DOHH2 (cell line): ENCODE measurements at regions not wholly inside any gene's neighbourhood (a gene's known extent, or its start where the extent isn't known, plus 50 kb on each side); places are given as distances from the start of the nearest gene placed in this dataset.

ENCODE experiments used
- CTCF ChIP-seq: fragments of 200-600 bp; sonication (generic); IDR thresholded peaks from one replicate; pipeline ENCODE4 v1.5.1; 2014; ENCODE audit warnings: antibody characterized with exemption, mild to moderate bottlenecking, low read depth, low read length; ENCODE audit not compliant: poor library complexity, severe bottlenecking
- EZH2phosphoT487 ChIP-seq: fragments of 200-600 bp; sonication (generic); IDR thresholded peaks from 2 replicates; pipeline ENCODE4 v1.6.1; 2017; ENCODE audit warnings: borderline replicate concordance, mild to moderate bottlenecking, antibody characterized with exemption, low read length, moderate library complexity, mixed read lengths

GRCh38 chr13:30043631-30043925 is 193.2 kb upstream of the UBL3 start:
- TF ChIP-seq CTCF: no peak
- TF ChIP-seq EZH2phosphoT487: no peak
